Esophagus muscularis mucosa (tissue), 3 donors: ENCODE measurements at regions not wholly inside any gene's neighbourhood (a gene's known extent, or its start where the extent isn't known, plus 50 kb on each side); places are given as distances from the start of the nearest gene placed in this dataset.

ENCODE experiments used
- CTCF ChIP-seq, 3 experiments: fragments of 200-600 bp in 2 of 3; fragments of 450-650 bp in 1 of 3; sonication (generic) in 2 of 3; IDR thresholded peaks; one replicate each; pipeline ENCODE4 v1.5.1; 2017 to 2019; ENCODE audit warnings: antibody characterized with exemption in 3 of 3, mild to moderate bottlenecking in 2 of 3, moderate library complexity in 1 of 3
- POLR2A ChIP-seq: fragments of 450-650 bp; IDR thresholded peaks from one replicate; pipeline ENCODE4 v1.6.1; 2017; ENCODE audit warnings: antibody characterized with exemption, moderate library complexity, mild to moderate bottlenecking, low read depth
- POLR2AphosphoS5 ChIP-seq, 2 donors: sonication (generic); formaldehyde crosslinking; IDR thresholded peaks; one replicate each; pipeline ENCODE4 v1.6.1; 2017; ENCODE audit warnings: antibody characterized with exemption in 2 of 2

- TF ChIP-seq CTCF (IDR thresholded peaks at IDR 0.05), result no peak
- TF ChIP-seq POLR2A, result no peak
- TF ChIP-seq POLR2AphosphoS5 (IDR thresholded peaks at IDR 0.05), result no peak
Measured at GRCh38 chr2:36013064-36013463, 342.5 kb upstream of the CRIM1 start.
